GM18858 (cell line): ENCODE measurements at regions not wholly inside any gene's neighbourhood (a gene's known extent, or its start where the extent isn't known, plus 50 kb on each side); places are given as distances from the start of the nearest gene placed in this dataset.
"Not testable (repeated sequence)": the region's sequence is repeated elsewhere in the genome, so short reads cannot be mapped to it uniquely, and the experiment has no call there.

Experiments
- ATAC-seq: cut with Tn5 transposase; IDR thresholded peaks from one replicate; pipeline ENCODE4 v1.9.1; 2021; ENCODE audit not compliant: unreplicated experiment

DNA sequence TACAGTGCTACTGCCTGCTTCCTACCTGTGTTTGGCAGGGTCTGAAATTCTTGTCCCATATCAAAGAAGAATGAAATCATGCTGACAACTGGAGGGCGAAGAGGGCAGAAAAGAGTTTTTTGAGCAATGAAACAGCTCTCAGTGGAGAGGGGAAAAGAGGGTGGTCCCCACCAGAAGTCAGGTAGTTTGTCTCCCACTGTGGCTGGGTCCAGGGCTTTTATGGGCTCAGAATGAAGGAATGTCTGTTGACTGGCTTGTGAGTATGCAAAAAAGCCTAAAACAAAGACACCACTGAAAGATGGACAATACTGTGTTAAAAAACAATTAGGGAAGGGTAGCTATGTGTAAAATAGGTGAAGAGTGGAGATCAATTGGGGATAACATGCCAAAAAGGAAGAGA, 115.0 kb downstream of the ADAM29 start:
- no peak for ATAC-seq

DNA sequence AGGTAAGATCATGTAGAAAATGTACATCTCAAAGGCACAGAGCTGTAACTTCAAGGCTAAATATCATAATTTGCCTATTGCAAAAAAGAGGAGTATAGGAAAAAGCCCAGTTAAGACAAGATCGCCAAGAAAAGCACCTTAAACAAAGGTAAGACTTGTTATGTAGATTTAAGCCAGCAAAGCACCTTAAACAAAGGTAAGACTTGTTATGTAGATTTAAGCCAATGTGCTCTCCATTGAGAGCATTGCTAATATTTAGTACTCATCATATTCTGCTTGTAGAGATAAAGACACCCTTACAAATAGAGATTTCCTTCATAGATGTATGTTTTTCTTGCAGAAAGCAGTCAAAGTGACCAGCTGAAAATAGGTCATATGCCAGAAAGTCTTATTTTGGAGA, 115.8 kb downstream of the ADAM29 start:
- ATAC-seq = no peak

DNA sequence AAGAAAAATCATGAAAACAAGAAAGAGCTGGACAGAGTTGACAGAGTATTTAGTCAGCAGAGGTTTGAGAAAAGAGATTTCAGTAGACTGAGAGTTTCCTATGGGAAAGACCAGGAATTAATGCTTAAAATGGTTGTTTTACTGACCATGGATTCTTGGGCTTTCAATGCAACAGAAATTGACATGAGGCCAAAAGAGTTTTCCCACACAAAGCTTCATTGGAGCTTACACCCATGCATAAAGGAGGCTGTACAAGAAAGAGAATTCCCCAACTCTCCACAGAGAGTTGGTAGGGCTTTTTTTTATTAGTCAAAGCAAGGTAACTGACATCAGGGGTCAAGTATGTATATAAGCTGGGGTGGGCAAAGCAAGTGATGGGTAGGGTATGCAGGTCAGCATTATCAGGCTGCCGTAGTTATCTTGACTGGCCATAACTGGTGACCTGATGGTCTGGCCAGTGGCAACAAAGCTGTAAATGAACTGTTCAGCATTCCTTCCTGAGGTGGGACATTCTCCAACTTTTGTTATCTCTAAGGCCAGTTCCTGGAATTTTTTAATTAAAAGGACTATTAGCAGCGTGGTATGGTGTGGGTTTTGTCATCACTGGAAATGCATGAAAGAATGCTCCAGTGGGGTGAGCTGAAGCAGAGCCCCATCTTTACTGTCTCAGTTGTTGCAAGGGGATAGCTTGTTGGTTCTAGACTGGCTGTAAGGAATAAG, 117.0 kb downstream of the ADAM29 start:
- ATAC-seq = no peak

DNA sequence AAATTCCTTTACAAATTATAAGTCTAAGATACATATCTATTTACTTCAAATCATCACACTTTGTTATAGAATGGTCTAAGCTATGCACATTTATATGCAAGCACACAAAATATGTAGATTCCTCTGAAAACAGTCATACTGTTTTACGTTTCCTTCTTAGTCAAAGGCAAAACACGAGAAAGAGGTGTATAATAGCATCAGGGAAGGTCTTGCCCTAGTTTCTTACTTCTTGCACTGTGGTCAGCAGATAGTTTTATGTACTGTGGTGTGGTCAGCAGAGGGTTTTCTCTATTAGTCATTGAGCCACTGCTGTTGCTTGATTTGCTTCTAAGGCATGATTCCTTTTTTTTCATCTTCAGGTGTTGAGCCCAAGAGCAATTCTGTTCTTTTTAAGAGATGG, 117.7 kb downstream of the ADAM29 start:
- ATAC-seq = no peak

DNA sequence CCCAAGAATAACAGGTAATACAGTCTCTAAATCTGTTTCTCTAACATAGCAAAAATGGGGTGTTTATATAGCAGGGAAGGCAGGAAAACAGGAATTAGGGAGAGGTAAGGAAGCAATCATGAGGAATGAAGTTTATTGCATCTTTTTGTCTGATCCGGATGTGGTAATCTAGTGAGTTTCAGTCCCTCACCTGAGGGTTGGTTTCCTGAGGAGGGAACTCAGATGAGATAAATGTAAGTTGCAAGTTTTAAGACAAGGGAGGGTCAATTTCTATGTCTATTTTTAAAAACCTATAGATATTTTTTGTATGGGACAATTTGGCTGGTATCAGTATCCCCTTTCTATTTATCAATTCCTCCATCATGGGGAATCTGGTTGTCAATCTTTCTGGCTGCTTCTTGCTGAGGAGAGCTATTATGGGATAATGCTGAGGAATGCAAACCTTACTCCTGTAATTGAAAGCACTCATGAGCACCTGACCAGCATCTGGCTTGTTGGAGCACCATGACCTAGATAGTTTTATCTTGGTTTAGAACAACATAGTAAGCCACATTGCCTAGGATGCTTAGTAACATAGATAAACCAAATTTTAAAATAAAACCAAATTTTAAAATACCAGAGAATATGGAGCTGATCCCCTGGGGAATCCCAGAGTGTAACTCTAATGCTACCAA, 130.1 kb downstream of the ADAM29 start:
- ATAC-seq = no peak

- no peak for ATAC-seq
Measured at GRCh38 chr4:175048906-175049305, 130.7 kb downstream of the ADAM29 start.

DNA sequence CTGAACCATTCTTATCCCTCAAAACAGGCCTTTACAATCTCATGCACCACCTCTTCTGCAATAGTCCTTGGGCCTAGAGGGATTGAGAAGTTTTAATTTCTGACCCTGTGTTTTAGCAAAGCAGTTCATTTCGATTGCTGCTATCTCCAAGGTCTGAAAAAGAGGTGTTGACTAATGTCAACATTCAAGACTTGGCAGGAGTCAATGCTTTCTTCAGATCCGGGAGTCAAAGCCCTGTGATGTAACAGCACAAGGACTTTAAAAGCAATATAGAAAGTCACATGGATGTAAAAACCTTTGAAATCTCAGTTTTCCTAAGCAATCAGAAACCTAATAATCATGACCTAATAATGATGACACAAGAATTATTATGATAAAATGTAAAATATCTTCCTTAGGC, 133.8 kb downstream of the ADAM29 start:
- ATAC-seq = no peak

DNA sequence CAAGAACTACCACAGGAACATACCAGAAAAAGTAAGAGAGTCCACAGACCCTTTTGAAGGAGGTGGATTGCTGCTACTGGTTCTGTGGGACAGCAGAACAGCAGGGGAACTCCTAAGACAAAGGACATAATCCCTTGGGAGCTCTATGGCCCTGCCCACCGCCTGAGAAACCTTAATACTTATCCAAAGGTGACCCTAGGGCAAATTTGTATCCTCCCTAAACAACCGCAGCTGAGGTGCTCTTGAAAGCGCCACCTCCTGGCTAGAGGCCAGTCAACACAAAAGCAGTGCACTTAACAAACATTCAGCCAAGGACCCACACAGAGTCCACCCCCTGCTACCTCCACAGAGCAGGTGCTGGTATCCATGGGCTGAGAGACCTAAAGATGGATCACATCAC, 136.8 kb downstream of the ADAM29 start:
- ATAC-seq = no peak

DNA sequence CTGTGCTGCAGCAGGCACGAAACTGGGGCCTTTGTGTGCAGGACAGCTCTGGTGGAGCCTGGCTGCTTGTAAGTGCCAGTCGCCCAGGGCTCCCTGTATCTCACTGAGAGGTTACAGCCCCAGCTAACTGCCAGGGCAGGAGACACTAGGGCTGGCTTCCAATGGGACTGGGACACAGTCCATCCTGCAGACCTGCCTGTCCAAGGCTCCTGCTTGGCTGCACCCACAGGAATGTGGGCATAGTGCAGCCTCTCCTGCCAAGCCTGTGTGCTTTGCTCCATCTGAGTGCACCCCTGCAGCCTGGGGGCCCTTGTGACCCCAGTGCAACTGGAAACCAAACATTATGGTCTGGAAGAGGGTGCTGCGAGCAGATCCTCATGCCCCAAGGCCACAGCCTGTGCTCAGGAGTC, 144.0 kb downstream of the ADAM29 start:
- no peak for ATAC-seq

- no peak for ATAC-seq
Measured at GRCh38 chr4:175065228-175065627, 147.1 kb downstream of the ADAM29 start.

DNA sequence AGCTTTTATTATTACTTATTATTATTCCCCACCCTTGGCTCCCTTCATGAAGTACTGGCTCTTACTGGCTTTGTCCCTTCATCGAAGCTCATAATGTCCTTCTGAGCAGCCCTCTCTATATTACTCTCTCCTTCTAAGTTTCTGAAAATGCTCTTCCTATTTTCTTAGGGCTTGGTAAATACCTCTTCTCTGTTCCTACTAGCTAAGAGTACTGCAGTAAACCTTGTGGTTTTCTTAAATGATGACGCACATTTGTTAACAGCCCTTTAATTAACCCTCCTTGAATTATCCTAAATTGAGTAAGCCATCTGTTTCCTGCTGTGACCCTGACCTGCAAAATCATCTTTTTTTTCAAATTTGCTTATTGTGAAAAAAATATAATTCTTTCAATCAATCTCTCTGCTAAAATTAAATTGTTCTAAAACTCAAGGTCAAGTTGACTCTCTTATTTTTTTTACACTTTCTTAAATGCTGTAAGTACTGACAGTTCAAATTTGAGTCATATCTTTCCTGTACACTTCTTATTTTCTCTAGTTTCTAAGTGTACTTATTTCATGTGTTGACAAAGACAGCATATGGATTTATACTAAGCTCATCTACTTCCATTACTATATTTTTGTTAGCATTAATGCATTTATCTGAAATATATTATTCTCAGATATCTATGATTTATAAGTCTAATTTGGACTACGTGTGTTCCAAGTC, 148.9 kb downstream of the ADAM29 start:
- no peak for ATAC-seq

DNA sequence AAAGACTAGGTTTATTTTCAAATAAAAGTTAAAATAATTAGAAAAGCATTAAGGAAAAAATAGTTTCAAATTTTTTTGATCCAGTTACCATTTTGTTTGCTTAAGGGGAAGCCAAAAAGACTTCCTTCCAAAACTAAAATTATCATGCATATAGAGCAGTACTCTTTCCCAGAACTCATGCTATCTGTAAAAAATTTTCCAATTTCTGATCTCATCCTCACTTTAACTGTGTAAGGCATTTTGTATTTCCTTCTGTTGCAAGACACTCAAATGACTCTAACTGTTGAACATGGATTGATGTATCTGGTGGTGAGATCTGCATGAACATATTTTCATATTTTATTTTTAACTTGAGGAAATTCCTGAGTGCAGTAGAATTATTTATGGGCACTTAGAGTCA, 150.1 kb downstream of the ADAM29 start:
- ATAC-seq = no peak

- no peak for ATAC-seq
Measured at GRCh38 chr4:175070444-175070843, 152.3 kb downstream of the ADAM29 start.

DNA sequence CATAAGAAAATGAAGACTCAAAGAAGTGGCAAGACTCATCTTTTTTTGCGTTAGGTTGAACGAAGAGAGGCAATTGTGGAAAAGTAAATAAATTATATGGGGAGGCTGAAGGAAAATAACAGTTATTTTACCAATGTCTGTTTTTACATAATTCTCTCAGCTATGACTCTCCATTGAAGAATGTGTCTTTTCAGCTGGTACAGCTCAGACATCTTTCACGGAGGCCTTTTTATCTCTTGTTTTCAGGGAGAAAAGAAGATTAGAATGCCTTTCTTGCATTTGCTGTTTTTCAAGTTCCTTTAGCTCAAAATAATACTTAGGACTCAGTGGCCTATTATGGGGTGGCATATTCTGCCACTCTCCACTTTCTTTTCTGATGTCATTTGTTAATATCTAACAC, 153.0 kb downstream of the ADAM29 start:
- no peak for ATAC-seq

- no peak for ATAC-seq
Measured at GRCh38 chr4:175087145-175087544, 169.0 kb downstream of the ADAM29 start.

GRCh38 chr4:175090116-175090515, 172.0 kb downstream of the ADAM29 start:
- no peak for ATAC-seq

- no peak for ATAC-seq
Measured at GRCh38 chr4:175091649-175092048, 173.5 kb downstream of the ADAM29 start.

DNA sequence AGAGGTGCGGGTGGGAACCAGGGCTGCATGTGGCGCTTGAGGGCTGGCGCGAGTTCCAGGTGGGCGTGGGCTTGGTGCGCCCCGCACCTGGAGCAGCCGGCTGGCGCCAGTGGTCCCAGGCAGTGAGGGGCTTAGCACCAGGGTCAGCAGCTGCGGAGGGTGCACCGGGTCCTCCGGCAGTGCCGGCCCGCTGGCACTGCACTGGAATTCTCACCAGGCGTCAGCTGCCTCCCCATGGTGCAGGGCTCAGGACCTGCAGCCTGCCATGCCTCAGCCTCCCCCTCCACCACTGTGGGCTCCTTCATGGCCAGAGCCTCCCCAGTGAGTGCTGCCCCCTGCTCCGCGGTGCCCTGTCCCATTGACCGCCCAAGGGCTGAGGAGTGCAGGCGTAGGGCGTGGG, 174.0 kb downstream of the ADAM29 start:
- ATAC-seq = no peak

DNA sequence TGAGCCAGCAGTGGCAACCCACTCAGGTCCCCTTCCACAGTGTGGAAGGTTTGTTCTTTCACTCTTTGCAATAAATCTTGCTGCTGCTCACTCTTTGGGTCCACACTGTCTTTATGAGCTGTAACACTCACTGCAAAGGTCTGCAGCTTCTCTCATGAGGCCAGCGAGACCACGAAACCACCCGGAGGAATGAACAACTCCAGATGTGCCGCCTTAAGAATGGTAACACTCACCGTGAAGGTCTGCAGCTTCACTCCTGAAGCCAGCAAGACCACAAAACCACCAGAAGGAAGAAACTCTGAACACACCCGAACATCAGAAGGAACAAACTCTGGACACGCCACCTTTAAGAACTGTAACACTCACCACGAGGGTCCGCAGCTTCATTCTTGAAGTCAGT, 174.9 kb downstream of the ADAM29 start:
- not testable (repeated sequence) for ATAC-seq

DNA sequence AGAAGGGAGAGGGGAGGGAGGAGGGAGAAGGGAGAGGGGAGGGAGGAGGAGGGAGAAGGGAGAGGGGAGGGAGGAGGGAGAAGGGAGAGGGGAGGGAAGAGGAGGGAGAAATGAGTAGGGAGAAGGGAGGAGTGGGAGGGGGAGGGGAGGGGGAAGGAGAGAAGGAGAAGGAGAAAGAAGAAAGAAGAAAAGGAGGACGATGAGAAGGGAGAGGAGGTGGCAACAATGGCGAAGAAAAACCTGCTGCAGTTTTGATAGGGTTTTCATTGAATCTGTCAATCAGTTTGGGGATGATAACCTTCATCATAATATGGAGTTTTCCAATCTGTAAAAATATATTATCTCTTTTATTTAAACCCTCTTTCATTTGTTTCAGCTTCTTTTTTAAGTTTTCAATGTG, 185.2 kb downstream of the ADAM29 start:
- no peak for ATAC-seq

GRCh38 chr4:175106301-175106700, 188.1 kb downstream of the ADAM29 start:
- no peak for ATAC-seq

GRCh38 chr4:175109933-175110332, 191.8 kb downstream of the ADAM29 start:
- no peak for ATAC-seq
